ENCODE measurements at regions not wholly inside any gene's neighbourhood (a gene's known extent, or its start where the extent isn't known, plus 50 kb on each side); places are given as distances from the start of the nearest gene placed in this dataset.
"Not testable (repeated sequence)": the region's sequence is repeated elsewhere in the genome, so short reads cannot be mapped to it uniquely, and the experiment has no call there.

DNA sequence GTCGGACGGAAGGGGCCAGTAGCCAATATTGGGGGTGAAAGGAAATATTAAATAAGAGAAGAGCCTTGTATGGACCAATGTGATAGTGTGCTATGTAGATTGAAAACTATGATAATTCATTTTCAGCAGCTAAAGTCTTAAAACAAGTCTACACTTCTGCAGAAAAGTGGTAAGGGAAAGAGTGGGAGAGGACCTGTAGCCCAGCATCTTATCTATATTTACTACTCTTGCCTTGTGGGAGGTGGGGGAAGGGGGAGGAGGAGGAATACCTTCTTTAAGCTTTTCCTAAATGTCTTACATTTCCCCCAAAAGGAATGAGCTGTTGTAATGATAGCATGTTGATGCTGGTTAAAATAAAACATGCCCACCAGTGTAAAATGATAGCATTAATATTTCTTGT, 220.0 kb upstream of the SPRY1 start:
- H3K36me3 ChIP-seq = no peaks in the 10 kb centered on the region
- no peaks in the 10 kb centered on the region for H3K4me1 ChIP-seq
- H3K27ac ChIP-seq = no peak overlapping the region
- TF ChIP-seq, protein P1, sequence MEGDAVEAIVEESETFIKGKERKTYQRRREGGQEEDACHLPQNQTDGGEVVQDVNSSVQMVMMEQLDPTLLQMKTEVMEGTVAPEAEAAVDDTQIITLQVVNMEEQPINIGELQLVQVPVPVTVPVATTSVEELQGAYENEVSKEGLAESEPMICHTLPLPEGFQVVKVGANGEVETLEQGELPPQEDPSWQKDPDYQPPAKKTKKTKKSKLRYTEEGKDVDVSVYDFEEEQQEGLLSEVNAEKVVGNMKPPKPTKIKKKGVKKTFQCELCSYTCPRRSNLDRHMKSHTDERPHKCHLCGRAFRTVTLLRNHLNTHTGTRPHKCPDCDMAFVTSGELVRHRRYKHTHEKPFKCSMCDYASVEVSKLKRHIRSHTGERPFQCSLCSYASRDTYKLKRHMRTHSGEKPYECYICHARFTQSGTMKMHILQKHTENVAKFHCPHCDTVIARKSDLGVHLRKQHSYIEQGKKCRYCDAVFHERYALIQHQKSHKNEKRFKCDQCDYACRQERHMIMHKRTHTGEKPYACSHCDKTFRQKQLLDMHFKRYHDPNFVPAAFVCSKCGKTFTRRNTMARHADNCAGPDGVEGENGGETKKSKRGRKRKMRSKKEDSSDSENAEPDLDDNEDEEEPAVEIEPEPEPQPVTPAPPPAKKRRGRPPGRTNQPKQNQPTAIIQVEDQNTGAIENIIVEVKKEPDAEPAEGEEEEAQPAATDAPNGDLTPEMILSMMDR (IDR thresholded peaks at IDR 0.05) = no peak
- H3K27me3 ChIP-seq = no peaks in the 10 kb centered on the region
- no peaks in the 10 kb centered on the region for H3K9me3 ChIP-seq
- no peak for DNase-seq
- no peak overlapping the region for H3K4me3 ChIP-seq
- intact Hi-C loops (cut with DNase I; ENCODE audit: low total_unique reads) = no loop called here

DNA sequence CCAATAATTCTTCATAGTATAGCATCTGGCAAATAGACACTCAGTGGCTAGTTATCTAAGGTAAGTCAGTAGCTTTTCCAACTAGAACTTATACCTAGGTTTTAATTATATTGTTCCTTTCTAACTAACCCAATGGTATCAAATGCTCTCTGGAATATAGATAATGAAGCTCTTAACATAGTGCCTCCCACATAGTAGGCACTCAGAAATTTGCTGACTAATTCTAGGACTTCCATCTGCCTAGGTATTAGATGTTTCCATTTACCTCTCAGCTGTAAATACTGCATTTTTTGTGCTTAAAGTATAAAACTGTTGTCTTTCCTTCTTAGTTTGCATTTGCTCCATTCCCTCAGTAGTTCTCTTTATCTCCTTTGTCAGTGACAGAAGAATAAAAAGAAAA, 214.3 kb upstream of the SPRY1 start:
- no peak overlapping the region for H3K4me3 ChIP-seq
- intact Hi-C loops (cut with DNase I; ENCODE audit: low total_unique reads) = no loop called here

DNA sequence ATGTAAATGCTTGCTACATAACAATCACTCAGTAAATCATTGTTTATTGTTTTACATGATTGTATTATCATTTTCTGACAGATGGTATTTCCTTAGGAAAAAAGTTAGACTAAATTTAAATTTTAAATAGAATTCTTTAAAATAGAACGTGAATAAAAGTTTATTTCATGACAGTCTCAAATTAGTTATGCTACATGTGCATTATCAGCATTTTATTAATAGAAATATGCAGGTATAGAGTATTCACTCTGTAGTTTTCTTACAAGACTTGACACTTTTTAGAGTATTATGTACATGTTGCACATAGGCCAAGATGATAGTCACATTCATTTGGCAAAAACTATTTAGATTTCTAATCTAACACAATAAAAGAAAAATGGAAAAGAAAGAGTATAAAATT, 213.3 kb upstream of the SPRY1 start:
- Histone ChIP-seq H3K9me3 (no peaks in the 10 kb centered on the region), H3K4me3 (no peak overlapping the region), H3K36me3 (no peaks in the 10 kb centered on the region), H3K4me1 (no peaks in the 10 kb centered on the region), H3K27me3 (no peaks in the 10 kb centered on the region), H3K27ac (no peak overlapping the region)
- intact Hi-C loops (cut with DNase I; ENCODE audit: low total_unique reads) = no loop called here
- TF ChIP-seq, protein P1 (IDR thresholded peaks at IDR 0.05) = no peak
- no peak for DNase-seq

More for the DNA sequence above, 214.3 kb upstream of the SPRY1 start:
- Histone ChIP-seq H3K27me3 (no peaks in the 10 kb centered on the region), H3K9me3 (no peaks in the 10 kb centered on the region), H3K36me3 (no peaks in the 10 kb centered on the region), H3K4me1 (no peaks in the 10 kb centered on the region), H3K27ac (no peak overlapping the region)
- DNase-seq = no peak
- TF ChIP-seq, protein P1 (IDR thresholded peaks at IDR 0.05) = no peak

DNA sequence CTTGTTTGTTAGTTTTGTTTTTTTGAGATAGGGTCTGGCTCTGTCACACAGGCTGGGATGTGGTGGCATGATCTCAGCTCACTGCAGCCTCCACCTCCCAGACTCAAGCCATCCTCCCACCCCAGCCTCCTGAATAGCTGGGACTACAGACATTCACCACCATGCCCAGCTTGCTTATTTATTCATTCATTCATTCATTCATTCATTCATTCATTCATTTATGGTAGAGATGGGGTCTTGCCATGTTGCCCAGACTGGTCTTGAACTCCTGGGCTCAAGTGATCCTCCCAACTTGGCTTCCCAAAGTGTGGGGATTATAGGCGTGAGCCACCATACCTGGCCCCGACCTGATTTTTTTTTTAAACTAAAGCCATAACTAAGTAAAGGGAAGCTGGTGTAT, 212.8 kb upstream of the SPRY1 start:
- H3K27ac ChIP-seq; intact Hi-C loops (cut with DNase I; ENCODE audit: low total_unique reads); H3K27me3 ChIP-seq: not testable (repeated sequence)

DNA sequence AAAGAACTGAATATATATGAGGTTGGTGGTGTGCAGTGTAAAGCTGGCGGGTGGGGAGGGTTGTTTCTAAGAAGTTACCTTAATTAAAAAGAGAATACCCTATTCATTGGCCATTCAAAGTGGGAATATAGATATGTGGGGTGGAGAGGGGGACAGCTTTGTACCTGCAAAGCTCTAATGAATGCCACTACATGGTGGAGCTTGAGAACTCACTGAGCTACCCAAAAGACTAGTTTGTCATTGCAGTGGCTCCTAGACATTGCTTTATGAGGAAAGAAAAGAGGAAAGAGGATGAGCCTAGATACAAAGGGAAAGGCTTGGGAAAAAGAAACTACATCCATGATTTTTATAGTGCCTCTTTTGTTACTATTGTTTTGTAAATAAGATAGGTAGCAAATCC, 209.9 kb upstream of the SPRY1 start:
- no peak overlapping the region for H3K27ac ChIP-seq
- no peak for DNase-seq
- TF ChIP-seq, protein P1 (IDR thresholded peaks at IDR 0.05) = no peak
- H3K27me3 ChIP-seq = no peaks in the 10 kb centered on the region
- H3K36me3 ChIP-seq = no peaks in the 10 kb centered on the region
- H3K4me3 ChIP-seq = no peak overlapping the region
- intact Hi-C loops (cut with DNase I; ENCODE audit: low total_unique reads) = no loop called here
- no peaks in the 10 kb centered on the region for H3K9me3 ChIP-seq
- no peaks in the 10 kb centered on the region for H3K4me1 ChIP-seq

More for the DNA sequence above, 212.8 kb upstream of the SPRY1 start:
- not testable (repeated sequence) for DNase-seq, H3K36me3 ChIP-seq, H3K4me3 ChIP-seq, H3K9me3 ChIP-seq, H3K4me1 ChIP-seq

DNA sequence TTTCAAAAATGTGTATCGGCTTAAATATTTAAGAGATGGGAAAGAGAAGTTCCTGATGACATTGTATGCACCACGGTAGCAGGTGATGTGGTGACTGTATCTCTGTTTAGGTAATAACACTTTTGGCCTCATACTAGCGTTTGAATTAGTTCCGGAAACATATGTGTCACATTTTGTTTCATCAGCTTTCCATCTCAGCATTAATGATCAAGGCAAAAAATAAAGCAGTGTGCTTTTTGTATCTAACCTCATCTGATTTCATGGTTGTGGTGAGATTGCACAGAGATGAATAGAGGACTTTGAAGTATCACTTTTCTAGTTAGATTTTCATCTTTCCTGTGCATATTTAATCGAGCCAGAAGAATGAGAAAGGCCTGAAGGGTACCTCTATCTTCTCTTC, 206.4 kb upstream of the SPRY1 start:
- TF ChIP-seq, protein P1 (IDR thresholded peaks at IDR 0.05) = no peak
- DNase-seq = no peak
- Histone ChIP-seq H3K36me3 (no peaks in the 10 kb centered on the region), H3K4me1 (no peaks in the 10 kb centered on the region), H3K9me3 (no peaks in the 10 kb centered on the region), H3K27ac (no peak overlapping the region), H3K27me3 (no peaks in the 10 kb centered on the region), H3K4me3 (no peak overlapping the region)
- intact Hi-C loops (cut with DNase I; ENCODE audit: low total_unique reads) = no loop called here
